Stimulated activated CD8-positive, alpha-beta memory T cell treated with anti-CD3 and anti-CD28 coated beads, Interleukin-15, amount 100 ng/mL, for 24 hours (primary cell): ENCODE measurements at regions not wholly inside any gene's neighbourhood (a gene's known extent, or its start where the extent isn't known, plus 50 kb on each side); places are given as distances from the start of the nearest gene placed in this dataset.
"Not testable (repeated sequence)": the region's sequence is repeated elsewhere in the genome, so short reads cannot be mapped to it uniquely, and the experiment has no call there.

Experiments
- DNase-seq: peaks from one replicate; pipeline ENCODE4 v3.0.0-alpha.2; 2020; ENCODE audit warnings: low read depth

GRCh38 chr16:29274055-29275035 is 132.2 kb downstream of the NPIPB11 start:
- DNase-seq, result not testable (repeated sequence)

- not testable (repeated sequence) for DNase-seq
Measured at GRCh38 chr16:29273298-29274054, 133.0 kb downstream of the NPIPB11 start.

GRCh38 chr16:29271721-29272675 is 134.5 kb downstream of the NPIPB11 start:
- DNase-seq, result not testable (repeated sequence)

- not testable (repeated sequence) for DNase-seq
Measured at GRCh38 chr16:29270923-29271322, 135.6 kb downstream of the NPIPB11 start.

GRCh38 chr16:29270033-29270432 is 136.5 kb downstream of the NPIPB11 start:
- not testable (repeated sequence) for DNase-seq

- DNase-seq, result not testable (repeated sequence)
Measured at GRCh38 chr16:29269192-29269811, 137.2 kb downstream of the NPIPB11 start.

- not testable (repeated sequence) for DNase-seq
Measured at GRCh38 chr16:29268785-29269191, 137.7 kb downstream of the NPIPB11 start.

GRCh38 chr16:29268348-29268747 is 138.2 kb downstream of the NPIPB11 start:
- not testable (repeated sequence) for DNase-seq

GRCh38 chr16:29267891-29268290 is 138.6 kb downstream of the NPIPB11 start:
- DNase-seq, result not testable (repeated sequence)

- DNase-seq, result not testable (repeated sequence)
Measured at GRCh38 chr16:29267055-29267619, 139.4 kb downstream of the NPIPB11 start.

- DNase-seq, result not testable (repeated sequence)
Measured at GRCh38 chr16:29266612-29267011, 139.9 kb downstream of the NPIPB11 start.

GRCh38 chr16:29265255-29265853 is 141.2 kb downstream of the NPIPB11 start:
- DNase-seq, result not testable (repeated sequence)

GRCh38 chr16:29264080-29264837 is 142.3 kb downstream of the NPIPB11 start:
- DNase-seq, result not testable (repeated sequence)

GRCh38 chr16:29262725-29263124 is 143.8 kb downstream of the NPIPB11 start:
- not testable (repeated sequence) for DNase-seq

GRCh38 chr16:29261427-29262248 is 144.9 kb downstream of the NPIPB11 start:
- DNase-seq, result not testable (repeated sequence)

GRCh38 chr16:29260683-29261426 is 145.7 kb downstream of the NPIPB11 start:
- not testable (repeated sequence) for DNase-seq

- not testable (repeated sequence) for DNase-seq
Measured at GRCh38 chr16:29259635-29260457, 146.7 kb downstream of the NPIPB11 start.
